ENCODE measurements at regions not wholly inside any gene's neighbourhood (a gene's known extent, or its start where the extent isn't known, plus 50 kb on each side); places are given as distances from the start of the nearest gene placed in this dataset.

DNA sequence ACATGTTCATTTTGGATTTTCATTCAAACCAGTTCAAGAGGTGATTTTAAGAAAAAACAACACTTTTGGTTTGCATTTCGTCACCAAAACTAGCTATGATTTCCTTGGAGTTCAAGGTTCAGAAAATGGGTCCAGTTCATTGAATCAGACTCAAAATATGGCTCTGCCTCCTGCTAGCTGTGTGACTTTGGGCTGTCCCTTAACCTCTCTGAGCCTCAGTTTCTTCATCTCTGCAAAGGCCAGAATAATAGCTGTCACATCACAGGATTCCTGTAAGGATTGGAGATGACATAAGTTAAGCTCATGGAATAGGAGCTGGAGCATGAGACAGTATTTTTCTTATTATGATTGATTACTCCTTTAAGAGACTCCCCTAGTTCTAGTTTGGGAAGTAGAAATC is 147.8 kb upstream of the SMIM23 start:
- Histone ChIP-seq H3K4me1 (ENCODE audit: control insufficient read depth in 2 of 2, insufficient read depth in 2 of 2, low read length in 2 of 2) (peaks cover 10 to 11% of the 10 kb centered on the region in 2 donors), H3K9me3 (ENCODE audit: control extremely low read depth in 1 of 3, control insufficient read depth in 2 of 3, insufficient read depth in 1 of 3, low read length in 2 of 3) (no peaks in the 10 kb centered on the region), H3K27me3 (replicated peaks in 1 of 4; ENCODE audit: control extremely low read depth in 1 of 4, control insufficient read depth in 3 of 4, insufficient read depth in 4 of 4, low read length in 3 of 4) (no peaks in the 10 kb centered on the region), H3K79me2 (ENCODE audit: control insufficient read depth, insufficient read depth, low read length) (no peaks in the 10 kb centered on the region), H3K4me3 (ENCODE audit: control extremely low read depth in 1 of 5, extremely low read depth in 1 of 5, insufficient read depth in 1 of 5, low read depth in 2 of 5, low read length in 4 of 5) (no peak overlapping the region), H3K4me2 (replicated peaks; ENCODE audit: low read depth, low read length, poor library complexity, severe bottlenecking) (no peak overlapping the region), H3K9ac (ENCODE audit: low read length) (no peak overlapping the region), H4K20me1 (ENCODE audit: control insufficient read depth, insufficient read depth, low read length, poor library complexity, severe bottlenecking) (no peaks in the 10 kb centered on the region), H2AFZ (ENCODE audit: insufficient read depth, low read depth, low read length, poor library complexity, severe bottlenecking) (no peak overlapping the region), H3K36me3 (replicated peaks in 1 of 2; ENCODE audit: control extremely low read depth in 1 of 2, control insufficient read depth in 1 of 2, extremely low read depth in 1 of 2, insufficient read depth in 2 of 2, low read length in 1 of 2) (no peaks in the 10 kb centered on the region), H3K27ac (ENCODE audit: low read length in 2 of 2) (no peak overlapping the region)
- H3K9me3 Mint-ChIP-seq (ENCODE audit: insufficient read depth): no peaks in the 10 kb centered on the region
- no peak for DNase-seq
- ATAC-seq (ENCODE audit: low read depth): no peak
- no peak overlapping the region for H3K27ac Mint-ChIP-seq
- CTCF ChIA-PET: no interaction called here
- intact Hi-C loops (cut with micrococcal nuclease): no loop called here
- peaks cover 10% of the 10 kb centered on the region for H3K4me1 Mint-ChIP-seq
- TF ChIP-seq EZH2 (IDR thresholded peaks at IDR 0.05; ENCODE audit: borderline replicate concordance, insufficient read depth, low read depth, low read length, poor library complexity, severe bottlenecking): no peak
- TF ChIP-seq, protein P1, sequence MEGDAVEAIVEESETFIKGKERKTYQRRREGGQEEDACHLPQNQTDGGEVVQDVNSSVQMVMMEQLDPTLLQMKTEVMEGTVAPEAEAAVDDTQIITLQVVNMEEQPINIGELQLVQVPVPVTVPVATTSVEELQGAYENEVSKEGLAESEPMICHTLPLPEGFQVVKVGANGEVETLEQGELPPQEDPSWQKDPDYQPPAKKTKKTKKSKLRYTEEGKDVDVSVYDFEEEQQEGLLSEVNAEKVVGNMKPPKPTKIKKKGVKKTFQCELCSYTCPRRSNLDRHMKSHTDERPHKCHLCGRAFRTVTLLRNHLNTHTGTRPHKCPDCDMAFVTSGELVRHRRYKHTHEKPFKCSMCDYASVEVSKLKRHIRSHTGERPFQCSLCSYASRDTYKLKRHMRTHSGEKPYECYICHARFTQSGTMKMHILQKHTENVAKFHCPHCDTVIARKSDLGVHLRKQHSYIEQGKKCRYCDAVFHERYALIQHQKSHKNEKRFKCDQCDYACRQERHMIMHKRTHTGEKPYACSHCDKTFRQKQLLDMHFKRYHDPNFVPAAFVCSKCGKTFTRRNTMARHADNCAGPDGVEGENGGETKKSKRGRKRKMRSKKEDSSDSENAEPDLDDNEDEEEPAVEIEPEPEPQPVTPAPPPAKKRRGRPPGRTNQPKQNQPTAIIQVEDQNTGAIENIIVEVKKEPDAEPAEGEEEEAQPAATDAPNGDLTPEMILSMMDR (IDR thresholded peaks at IDR 0.05): no peak
- H3K27me3 Mint-ChIP-seq: no peaks in the 10 kb centered on the region
- POLR2A ChIA-PET: no interaction called here
- no peak overlapping the region for H3K4me3 Mint-ChIP-seq
- WGBS (ENCODE audit: insufficient coverage): 86% methylated on average over 1 of the region's 1 CpG

DNA sequence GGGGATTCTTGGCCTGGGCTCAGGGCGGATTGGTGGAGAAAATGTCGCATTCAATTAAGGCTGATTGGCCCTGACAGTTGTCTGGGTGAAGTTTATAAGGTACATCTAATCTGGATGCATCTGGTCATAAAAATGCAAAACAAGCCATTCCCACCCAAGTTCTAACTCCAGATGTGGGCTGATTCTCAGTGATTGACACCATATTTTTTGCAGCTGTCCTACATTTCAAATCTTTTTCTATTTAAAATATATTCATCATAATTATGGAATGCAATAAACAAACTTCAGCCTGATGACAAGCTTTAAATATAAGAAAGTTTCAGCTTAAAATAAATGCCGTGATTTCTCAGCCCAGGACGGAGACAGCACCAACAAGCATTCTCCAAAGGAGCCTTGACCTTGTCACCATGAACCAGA is 146.4 kb upstream of the SMIM23 start:
- Mint-ChIP-seq H3K4me3 (no peak overlapping the region), H3K4me1 (peaks cover 4% of the 10 kb centered on the region), H3K27ac (no peak overlapping the region), H3K9me3 (ENCODE audit: insufficient read depth) (no peaks in the 10 kb centered on the region), H3K27me3 (peaks cover 8% of the 10 kb centered on the region)
- H3K27me3 ChIP-seq (replicated peaks in 1 of 4; ENCODE audit: control extremely low read depth in 1 of 4, control insufficient read depth in 3 of 4, insufficient read depth in 4 of 4, low read length in 3 of 4): no peaks in the 10 kb centered on the region
- TF ChIP-seq, protein P1 (IDR thresholded peaks at IDR 0.05): no peak
- TF ChIP-seq EZH2 (IDR thresholded peaks at IDR 0.05; ENCODE audit: borderline replicate concordance, insufficient read depth, low read depth, low read length, poor library complexity, severe bottlenecking): no peak
- no peak overlapping the region for H3K9ac ChIP-seq (ENCODE audit: low read length)
- H3K27ac ChIP-seq (ENCODE audit: low read length in 2 of 2): no peak overlapping the region
- no peak for ATAC-seq (ENCODE audit: low read depth)
- H3K36me3 ChIP-seq (replicated peaks in 1 of 2; ENCODE audit: control extremely low read depth in 1 of 2, control insufficient read depth in 1 of 2, extremely low read depth in 1 of 2, insufficient read depth in 2 of 2, low read length in 1 of 2): no peaks in the 10 kb centered on the region
- no peak for DNase-seq
- no peaks in the 10 kb centered on the region for H3K9me3 ChIP-seq (ENCODE audit: control extremely low read depth in 1 of 3, control insufficient read depth in 2 of 3, insufficient read depth in 1 of 3, low read length in 2 of 3)
- H2AFZ ChIP-seq (ENCODE audit: insufficient read depth, low read depth, low read length, poor library complexity, severe bottlenecking): no peak overlapping the region
- 100% methylated on average over 1 of the region's 4 CpGs for WGBS (ENCODE audit: insufficient coverage)
- ChIA-PET CTCF (no interaction called here), POLR2A (no interaction called here)
- H3K4me3 ChIP-seq (ENCODE audit: control extremely low read depth in 1 of 5, extremely low read depth in 1 of 5, insufficient read depth in 1 of 5, low read depth in 2 of 5, low read length in 4 of 5): no peak overlapping the region
- H3K79me2 ChIP-seq (ENCODE audit: control insufficient read depth, insufficient read depth, low read length): no peaks in the 10 kb centered on the region
- intact Hi-C loops (cut with micrococcal nuclease): no loop called here
- no peak overlapping the region for H3K4me2 ChIP-seq (replicated peaks; ENCODE audit: low read depth, low read length, poor library complexity, severe bottlenecking)
- H3K4me1 ChIP-seq (ENCODE audit: control insufficient read depth in 2 of 2, insufficient read depth in 2 of 2, low read length in 2 of 2): peaks cover 3 to 4% of the 10 kb centered on the region in 2 donors
- H4K20me1 ChIP-seq (ENCODE audit: control insufficient read depth, insufficient read depth, low read length, poor library complexity, severe bottlenecking): no peaks in the 10 kb centered on the region
